DMS 273 (cell line): ENCODE measurements at regions not wholly inside any gene's neighbourhood (a gene's known extent, or its start where the extent isn't known, plus 50 kb on each side); places are given as distances from the start of the nearest gene placed in this dataset.
A peak's percentile ranks its signal among the peaks of the same experiment; 100 is the strongest.

Experiments
- DNase-seq: peaks from one replicate; lab custom pipeline; 2025; ENCODE audit not compliant: unreplicated experiment; lab: John Stamatoyannopoulos, UW

DNA sequence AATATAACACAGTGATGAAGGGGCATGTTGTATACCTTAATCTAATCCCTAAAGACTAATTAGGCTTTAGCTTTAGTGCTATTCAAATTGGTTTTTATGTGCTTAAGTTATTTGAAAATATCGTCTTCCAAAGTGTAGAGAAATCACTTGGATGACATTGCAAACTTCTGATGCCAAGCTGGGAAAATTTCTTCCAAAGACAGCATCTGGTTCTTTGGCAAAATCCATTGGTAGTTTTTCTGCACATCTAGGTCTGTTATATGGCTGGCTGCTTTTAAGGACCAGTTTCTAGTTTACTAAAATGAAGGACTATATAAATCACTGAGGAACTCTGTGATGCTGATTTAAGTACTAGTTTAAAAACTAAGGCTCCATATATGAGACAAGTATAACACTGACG, 2362.3 kb downstream of the PCDH9 start:
- no peak for DNase-seq

DNA sequence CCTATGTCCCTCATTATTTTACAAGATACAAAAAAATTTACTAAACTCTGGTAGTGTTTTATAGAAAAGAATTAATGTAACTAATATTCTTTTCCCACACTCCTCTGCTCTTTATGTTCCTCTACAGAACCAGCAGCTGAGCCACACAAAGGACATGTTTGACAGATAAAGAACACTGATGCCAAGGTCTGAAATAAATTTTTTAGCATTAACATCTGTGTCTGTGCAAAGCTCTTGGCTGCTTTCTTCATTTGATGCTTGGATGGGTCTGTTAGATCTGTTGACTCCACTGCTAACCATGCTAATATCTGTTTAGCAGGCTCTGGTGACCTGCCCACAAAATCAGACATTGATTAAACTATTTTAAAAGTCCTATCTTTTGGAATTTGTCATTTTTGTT, 2363.8 kb downstream of the PCDH9 start:
- DNase-seq, result no peak

DNA sequence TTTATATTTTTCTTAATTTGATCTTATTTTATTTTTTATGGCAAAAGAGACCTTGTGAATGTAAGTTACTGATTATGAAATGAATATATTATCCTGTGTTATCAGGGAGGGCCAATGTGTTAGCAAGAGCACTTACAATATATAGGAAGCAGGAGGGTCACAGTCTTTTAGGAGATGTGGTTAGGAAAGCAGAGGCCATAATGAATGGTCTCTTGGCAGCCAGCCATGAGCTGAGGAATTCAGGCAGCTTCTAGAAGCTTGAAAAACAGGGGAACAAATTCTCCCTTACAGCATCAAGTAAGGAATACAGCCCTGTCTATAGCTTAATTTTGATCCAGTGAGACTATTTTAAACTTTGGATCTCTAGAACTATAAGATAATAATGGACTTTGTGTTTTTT, 2374.6 kb downstream of the PCDH9 start:
- peak; percentile 3 for DNase-seq

DNA sequence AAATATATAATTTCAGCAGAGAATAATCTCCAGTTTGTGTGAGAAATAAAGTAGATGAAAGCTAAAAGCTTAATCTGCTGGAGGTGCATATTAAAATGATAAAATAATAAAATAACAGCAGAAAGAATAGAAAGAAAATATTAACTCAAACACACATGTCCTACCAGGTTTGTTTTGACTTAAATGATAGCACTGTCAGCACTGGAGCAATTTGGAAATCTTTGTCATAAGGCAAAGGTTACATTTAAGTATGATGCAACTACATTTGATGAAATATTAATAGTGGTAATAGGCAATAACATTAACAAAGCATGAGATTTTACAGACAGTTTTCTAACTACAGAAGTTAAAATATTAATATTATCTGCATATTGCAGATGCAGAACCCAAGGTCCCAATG, 2380.1 kb downstream of the PCDH9 start:
- no peak for DNase-seq

GRCh38 chr13:64849196-64849595, 2380.9 kb downstream of the PCDH9 start:
- no peak for DNase-seq

DNA sequence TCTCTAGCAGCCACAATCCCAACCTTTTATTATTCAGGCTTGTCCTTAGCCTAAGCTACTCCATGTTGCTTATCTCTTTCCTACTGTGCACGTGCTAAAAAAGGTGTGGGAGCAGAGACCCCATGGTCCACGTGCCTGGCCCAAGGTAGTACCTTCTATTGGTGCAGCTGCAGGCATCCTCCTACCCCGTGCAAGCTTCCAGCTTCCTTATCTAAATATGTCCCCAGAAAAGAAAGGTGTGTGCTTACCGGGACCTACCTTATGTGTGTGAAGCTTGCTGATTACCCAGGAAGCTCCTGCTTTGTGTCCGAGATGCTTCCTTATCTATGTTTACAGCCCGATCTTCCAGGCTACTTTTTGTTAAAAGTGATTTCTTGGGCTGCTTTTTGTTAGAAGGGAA, 2382.4 kb downstream of the PCDH9 start:
- no peak for DNase-seq

DNA sequence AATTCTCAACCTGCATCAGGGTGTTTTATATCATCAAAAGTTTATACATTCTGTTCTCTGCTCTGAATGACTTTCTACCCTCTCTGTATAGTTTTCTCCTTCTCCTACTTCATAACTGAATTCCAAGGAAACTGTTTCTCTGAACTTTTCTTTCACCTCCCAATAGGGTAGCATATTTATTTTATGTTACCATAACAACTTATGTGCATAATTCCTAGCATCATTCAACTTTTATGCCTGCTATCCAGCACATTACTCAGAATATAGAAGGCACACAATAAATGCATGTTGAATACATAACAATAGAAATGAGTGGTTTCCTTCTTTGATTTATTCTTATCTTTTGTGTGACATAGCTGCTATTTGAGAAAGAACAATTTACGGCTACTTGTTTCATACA, 2385.0 kb downstream of the PCDH9 start:
- no peak for DNase-seq

- DNase-seq, result no peak
Observed at GRCh38 chr13:64819081-64819480, 2411.1 kb downstream of the PCDH9 start.

GRCh38 chr13:64817691-64818090, 2412.4 kb downstream of the PCDH9 start:
- no peak for DNase-seq

DNA sequence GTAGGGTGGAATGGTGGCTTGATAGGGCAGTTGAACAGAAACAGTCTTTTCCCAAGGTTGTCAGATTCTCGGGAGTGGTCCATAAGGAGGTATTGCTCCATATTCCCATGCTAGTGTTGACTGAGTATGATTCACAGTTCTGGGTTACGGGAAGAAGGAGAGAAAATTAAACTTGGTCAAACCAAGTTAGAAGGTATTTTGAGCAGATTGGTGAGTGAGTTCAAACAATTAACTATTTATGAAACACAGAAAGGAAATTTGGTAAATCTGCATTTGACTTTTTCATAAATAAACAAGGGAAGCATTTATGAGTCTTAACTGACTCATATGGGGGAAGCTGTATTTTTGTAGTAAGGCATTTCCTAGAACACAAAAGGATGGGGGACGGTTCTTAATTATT, 2419.4 kb downstream of the PCDH9 start:
- no peak for DNase-seq

DNA sequence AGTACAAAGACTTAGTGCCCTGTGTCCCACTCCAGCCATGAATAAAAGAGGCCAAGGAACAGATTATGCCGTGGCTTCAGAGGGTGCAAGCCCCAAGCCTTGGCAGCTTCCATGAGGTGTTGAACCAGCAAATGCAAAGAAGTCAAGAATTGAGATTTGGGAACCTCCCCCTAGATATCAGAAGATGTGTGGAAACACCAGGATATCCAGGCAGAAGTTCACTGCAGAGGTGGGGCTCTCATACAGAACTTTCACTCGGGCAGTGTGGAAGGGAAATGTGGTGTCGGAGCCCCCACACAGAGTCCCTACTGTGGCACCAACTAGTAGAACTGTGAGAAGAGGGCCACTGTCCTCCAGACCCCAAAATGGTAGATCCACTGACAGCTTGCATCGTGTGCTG, 2421.4 kb downstream of the PCDH9 start:
- DNase-seq, result no peak

DNA sequence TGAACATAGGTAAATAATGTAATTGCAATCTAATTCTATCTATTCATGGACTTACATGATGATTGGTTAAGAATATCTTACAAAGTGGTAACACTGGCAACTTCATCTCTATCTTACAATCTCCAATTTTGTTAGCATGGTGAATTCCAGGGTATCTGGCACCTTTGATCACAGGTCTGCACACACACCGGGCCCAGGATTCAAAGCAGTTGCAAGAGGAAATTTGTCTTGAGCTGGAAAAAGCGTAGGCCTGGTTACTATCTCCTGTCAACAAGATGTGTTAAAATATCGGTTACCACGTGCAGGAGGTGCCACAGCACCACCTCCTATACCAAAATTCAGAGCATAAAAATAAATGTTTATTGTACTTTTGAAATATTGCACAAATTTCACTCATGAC, 2428.4 kb downstream of the PCDH9 start:
- DNase-seq, result no peak

DNA sequence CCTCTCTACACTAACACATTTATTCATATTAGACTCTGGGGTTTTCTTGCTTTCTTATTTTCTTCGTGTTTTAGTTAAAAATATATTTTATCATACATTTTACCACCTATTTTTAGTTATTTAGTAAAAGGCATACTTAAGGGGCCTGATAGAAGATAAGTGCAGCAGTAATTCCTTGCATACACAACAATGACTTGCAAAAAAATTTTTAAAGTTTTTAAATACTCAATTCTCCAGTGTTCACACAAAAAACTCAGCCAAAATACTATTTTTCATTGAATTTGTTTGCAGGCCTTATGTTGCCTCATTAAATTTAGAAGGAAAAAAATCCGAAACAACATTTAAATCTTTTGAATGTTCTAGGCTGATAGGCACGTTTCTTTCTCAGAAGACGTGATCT, 2431.7 kb downstream of the PCDH9 start:
- DNase-seq, result no peak

DNA sequence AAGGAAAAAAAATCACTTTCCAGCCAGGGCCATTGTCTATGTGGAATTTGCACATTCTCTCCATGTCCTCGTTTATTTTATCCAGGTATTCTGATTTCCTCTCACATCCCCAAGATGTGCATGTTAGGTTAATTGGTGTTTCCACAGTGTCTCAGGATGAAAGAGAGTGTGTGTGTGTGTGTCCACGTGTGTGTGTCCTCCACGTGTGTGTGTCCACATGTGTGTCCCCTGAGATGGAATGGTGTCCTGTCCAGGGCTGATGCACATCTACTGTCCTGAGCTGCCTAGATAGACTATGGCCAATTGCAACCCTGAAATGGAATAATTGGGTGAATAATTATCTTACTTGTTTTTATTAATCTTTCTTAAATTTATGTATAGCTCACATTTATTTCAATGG, 2436.5 kb downstream of the PCDH9 start:
- DNase-seq, result no peak

DNA sequence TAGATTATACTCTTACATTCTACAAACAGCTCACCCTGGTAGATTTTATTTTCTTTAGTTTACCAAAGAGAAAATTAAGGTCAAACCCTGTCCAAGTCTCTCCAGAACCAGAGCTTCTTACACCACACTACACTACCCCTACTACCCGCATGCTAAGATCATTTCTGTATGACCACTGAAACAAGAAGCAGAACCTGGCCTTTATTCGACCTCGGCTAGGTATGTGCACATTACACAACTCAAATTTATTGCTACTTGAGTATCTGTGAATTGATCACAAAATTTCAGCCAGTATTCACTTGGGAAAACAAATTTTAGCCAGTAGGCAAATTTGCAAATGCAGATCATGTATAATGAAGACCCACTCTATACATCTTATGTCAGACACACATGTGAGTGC, 2437.0 kb downstream of the PCDH9 start:
- no peak for DNase-seq

DNA sequence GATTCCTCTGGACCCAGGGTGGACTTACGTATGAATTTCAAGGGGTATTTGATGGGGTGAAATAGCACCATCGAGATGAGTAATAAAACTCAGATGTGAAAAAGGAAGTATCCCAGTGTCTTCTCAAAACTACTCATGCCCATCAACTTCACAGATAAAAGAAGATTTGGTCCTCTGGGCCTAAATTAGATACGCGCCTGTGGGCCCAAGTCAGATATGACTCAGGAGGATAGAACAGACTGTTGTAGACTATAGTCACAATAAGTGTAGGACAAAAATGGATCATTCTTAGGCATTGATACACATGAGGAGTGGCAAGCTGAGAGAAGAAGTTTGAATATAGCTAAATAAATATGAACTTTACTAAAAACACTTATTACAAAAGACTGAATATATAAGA, 2438.8 kb downstream of the PCDH9 start:
- no peak for DNase-seq

DNA sequence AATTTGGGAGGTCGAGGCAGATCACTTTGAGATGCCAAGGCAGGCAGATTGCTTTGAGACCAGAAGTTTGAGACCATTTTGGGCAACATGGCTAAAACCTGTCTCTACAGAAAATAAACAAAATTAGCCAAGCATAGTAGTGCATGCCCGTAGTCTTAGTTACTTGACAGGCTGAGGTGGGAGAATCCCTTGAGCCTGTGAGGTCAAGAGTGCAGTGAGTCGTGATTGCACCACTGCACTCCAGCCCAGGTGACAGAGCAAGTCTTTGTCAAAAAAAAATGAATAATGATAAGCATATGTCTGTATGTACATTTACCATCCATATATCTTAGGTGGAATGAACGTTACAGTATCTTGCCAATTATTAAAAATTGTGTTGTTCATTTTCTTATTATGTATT, 2447.7 kb downstream of the PCDH9 start:
- peak; percentile 0 for DNase-seq

DNA sequence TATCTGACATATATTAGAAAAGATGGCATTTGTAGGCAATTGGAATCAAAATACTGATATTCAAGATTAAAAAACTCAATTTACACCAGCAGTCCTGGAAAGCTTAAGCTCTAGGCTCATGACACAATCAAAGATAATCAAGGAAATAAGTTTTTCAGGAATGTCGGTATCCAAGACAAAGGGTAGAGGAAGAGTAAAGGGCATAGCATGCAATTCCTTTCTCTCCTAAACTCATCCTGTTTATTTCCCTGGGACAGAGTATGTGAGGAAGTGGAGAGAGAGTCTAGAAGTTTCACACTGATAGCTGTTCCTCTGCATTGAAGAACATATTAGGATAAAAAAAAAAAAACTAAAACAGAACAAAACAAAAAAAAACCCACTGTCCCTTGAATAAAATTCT, 2452.1 kb downstream of the PCDH9 start:
- no peak for DNase-seq

DNA sequence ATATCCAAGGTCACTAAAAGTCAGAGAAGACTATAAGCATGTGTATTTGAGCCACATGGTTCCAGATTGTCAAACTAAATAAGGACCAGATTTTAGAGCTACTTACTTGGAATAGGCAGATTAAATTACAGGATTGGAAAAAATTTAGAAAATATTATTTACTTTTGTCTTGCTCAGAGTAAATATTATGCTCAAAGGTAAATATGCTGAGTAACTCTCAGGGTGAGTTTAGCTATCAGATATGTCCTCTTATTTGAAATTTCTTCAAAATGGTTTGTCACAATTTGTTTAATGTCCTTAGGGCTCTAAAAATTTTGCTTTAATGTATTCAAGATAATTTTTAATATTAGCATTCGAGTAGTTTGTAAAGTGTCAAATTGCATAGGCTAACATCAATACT, 2455.2 kb downstream of the PCDH9 start:
- DNase-seq, result no peak

DNA sequence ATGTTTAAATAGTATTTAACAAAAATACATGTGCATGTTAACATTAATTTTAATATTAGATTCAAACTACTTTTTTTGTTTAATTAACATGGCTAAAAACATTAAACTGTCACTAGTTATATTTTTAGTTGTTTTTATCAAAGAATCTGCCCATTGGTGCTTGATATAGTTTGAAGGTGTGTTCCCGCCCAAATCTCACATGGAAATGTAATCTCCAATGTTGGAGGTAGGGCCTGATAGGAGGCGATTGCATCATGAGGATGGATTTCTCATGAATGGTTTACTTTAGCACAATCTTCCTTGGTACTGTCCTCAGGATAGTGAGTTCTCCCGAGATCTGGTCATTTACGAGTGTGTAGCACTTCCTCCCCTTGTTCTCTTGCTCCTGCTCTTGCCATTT, 2459.4 kb downstream of the PCDH9 start:
- no peak for DNase-seq

- DNase-seq, result no peak
Observed at GRCh38 chr13:64767054-64767453, 2463.1 kb downstream of the PCDH9 start.

GRCh38 chr13:64765636-64766035, 2464.5 kb downstream of the PCDH9 start:
- no peak for DNase-seq

DNA sequence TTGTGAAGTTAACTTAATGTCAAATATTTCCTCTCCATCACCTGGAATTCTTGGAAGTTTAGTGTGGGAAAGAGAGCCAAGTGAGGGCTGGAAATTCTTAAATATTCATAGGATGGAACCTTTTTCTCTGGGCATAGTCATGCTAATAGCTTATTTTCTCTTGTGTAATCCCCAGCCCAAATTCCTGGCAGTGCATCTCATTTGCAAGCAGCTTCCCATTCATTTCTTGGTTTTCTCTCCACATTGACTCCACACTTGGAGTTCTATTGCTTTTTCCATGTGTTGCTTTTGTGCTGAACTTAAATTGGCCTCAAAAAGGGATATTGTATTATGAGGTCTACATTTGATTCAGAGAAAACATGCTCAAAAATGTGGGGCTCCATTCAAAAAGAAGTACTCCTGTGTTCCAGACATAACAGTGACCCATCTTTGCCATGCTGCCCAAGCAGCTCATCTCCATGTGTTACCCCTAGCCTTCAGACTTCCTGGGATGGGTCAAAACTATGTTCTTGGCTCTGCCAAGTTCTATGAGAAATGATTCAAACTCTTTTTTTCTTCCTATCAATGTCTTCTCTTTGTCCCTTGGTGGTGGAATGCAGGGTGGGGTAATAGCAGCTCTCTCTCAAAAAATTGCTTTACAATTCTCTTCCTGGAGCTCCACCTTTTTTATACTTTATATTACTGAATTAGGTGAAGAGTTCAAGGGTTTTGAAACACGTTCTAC, 2471.5 kb downstream of the PCDH9 start:
- no peak for DNase-seq

DNA sequence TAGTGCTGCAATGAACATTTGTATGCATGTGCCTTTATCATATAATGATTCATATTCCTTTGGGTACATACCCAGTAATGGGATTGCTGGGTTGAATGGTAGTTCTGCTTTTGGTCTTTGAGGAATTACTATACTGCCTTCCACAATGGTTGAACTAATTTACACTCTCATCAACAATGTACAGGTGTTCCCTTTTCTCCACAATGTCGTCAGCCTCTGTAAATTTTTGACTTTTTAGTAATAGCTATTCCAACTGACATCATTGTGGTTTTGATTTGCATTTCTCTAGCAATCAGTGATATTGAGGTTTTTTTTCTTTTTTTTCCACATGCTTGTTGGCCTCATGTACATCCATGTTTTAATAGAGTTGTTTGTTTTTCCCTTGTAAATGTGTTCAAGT, 2473.5 kb downstream of the PCDH9 start:
- DNase-seq, result no peak
